ENCODE measurements at regions not wholly inside any gene's neighbourhood (a gene's known extent, or its start where the extent isn't known, plus 50 kb on each side); places are given as distances from the start of the nearest gene placed in this dataset.

DNA sequence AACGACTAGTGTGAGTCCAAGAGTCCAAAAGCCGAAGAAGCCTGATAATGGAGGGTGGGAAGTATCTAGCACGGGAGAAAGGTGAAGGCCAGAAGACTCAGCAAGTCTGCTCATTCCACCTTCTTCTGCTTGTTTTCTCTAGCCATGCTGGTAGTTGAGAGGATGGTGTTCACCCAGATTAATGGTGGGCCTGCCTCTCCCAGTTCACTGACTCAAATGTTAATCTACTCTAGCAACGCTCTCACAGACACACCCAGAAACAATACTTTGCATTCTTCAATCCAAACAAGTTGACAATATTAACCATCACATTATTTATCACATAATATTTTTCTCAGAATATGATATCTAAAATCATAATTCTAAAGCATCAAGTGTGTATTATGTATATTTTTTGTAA lies 1055.1 kb upstream of the PCDH10 start:
- TF ChIP-seq GATA2 (IDR thresholded peaks at IDR 0.05; ENCODE audit: low read depth, low read length) (no peak), GATA3 (IDR thresholded peaks at IDR 0.05; ENCODE audit: low read depth, low read length) (no peak)

Data from SH-SY5Y (cell line).